ENCODE measurements at regions not wholly inside any gene's neighbourhood (a gene's known extent, or its start where the extent isn't known, plus 50 kb on each side); places are given as distances from the start of the nearest gene placed in this dataset.

GRCh38 chr2:239744706-239745340, 280.3 kb downstream of the NDUFA10 start:
- TF ChIP-seq CTCF (IDR thresholded peaks at IDR 0.05; ENCODE audit: extremely low read depth in 1 of 2, insufficient read depth in 1 of 2, low read depth in 1 of 2, low read length in 2 of 2) (no peak), POLR2A (IDR thresholded peaks at IDR 0.05; ENCODE audit: low read depth, low read length) (no peak), MAX (IDR thresholded peaks at IDR 0.05; ENCODE audit: insufficient read depth, insufficient read length) (no peak), JUN (IDR thresholded peaks at IDR 0.05; ENCODE audit: borderline replicate concordance, insufficient read depth, insufficient read length, low read depth) (no peak), EZH2 (IDR thresholded peaks at IDR 0.05; ENCODE audit: borderline replicate concordance, low read depth, low read length, severe bottlenecking) (no peak), POLR2AphosphoS5 (IDR thresholded peaks at IDR 0.05; ENCODE audit: insufficient read depth, low read depth, low read length) (no peak), FOS (IDR thresholded peaks at IDR 0.05; ENCODE audit: borderline replicate concordance, insufficient read depth, low read length) (no peak)
